ENCODE measurements at regions not wholly inside any gene's neighbourhood (a gene's known extent, or its start where the extent isn't known, plus 50 kb on each side); places are given as distances from the start of the nearest gene placed in this dataset.
A peak's percentile ranks its signal among the peaks of the same experiment; 100 is the strongest.

GRCh38 chr1:181150842-181151241, 62.3 kb downstream of the IER5 start:
- in situ Hi-C loops (cut with HindIII; ENCODE audit: low sequenced_read_pairs) = no loop called here
- no peak for DNase-seq (ENCODE audit: low read depth, low spot score)
- H3K4me3 ChIP-seq (ENCODE audit: low read depth, low read length) = no peak overlapping the region
- TF ChIP-seq CTCF (IDR thresholded peaks at IDR 0.05; ENCODE audit: low read depth, low read length) = no peak

GRCh38 chr1:181151378-181152326, 63.2 kb downstream of the IER5 start:
- in situ Hi-C loops (cut with HindIII; ENCODE audit: low sequenced_read_pairs) = no loop called here
- H3K4me3 ChIP-seq (ENCODE audit: low read depth, low read length) = no peak overlapping the region
- no peak for TF ChIP-seq CTCF (IDR thresholded peaks at IDR 0.05; ENCODE audit: low read depth, low read length)
- DNase-seq (ENCODE audit: low read depth, low spot score) = no peak

- H3K4me3 ChIP-seq (ENCODE audit: low read depth, low read length) = no peak overlapping the region
Observed at GRCh38 chr1:181152892-181153633, 64.6 kb downstream of the IER5 start.

GRCh38 chr1:181153634-181153961, 65.1 kb downstream of the IER5 start:
- TF ChIP-seq CTCF (IDR thresholded peaks at IDR 0.05; ENCODE audit: low read depth, low read length) = no peak
- in situ Hi-C loops (cut with HindIII; ENCODE audit: low sequenced_read_pairs) = no loop called here
- no peak overlapping the region for H3K4me3 ChIP-seq (ENCODE audit: low read depth, low read length)
- no peak for DNase-seq (ENCODE audit: low read depth, low spot score)

More at GRCh38 chr1:181152892-181153633, 64.6 kb downstream of the IER5 start:
- DNase-seq (ENCODE audit: low read depth, low spot score) = peak; percentile 75
- TF ChIP-seq CTCF (IDR thresholded peaks at IDR 0.05; ENCODE audit: low read depth, low read length) = peak; percentile 31
- in situ Hi-C loops (cut with HindIII; ENCODE audit: low sequenced_read_pairs) = no loop called here

GRCh38 chr1:181155339-181155738, 66.8 kb downstream of the IER5 start:
- no peak overlapping the region for H3K4me3 ChIP-seq (ENCODE audit: low read depth, low read length)
- DNase-seq (ENCODE audit: low read depth, low spot score) = no peak
- in situ Hi-C loops (cut with HindIII; ENCODE audit: low sequenced_read_pairs) = no loop called here
- TF ChIP-seq CTCF (IDR thresholded peaks at IDR 0.05; ENCODE audit: low read depth, low read length) = no peak

- TF ChIP-seq CTCF (IDR thresholded peaks at IDR 0.05; ENCODE audit: low read depth, low read length) = no peak
- in situ Hi-C loops (cut with HindIII; ENCODE audit: low sequenced_read_pairs) = no loop called here
- H3K4me3 ChIP-seq (ENCODE audit: low read depth, low read length) = no peak overlapping the region
- peak; percentile 55 for DNase-seq (ENCODE audit: low read depth, low spot score)
Observed at GRCh38 chr1:181159451-181160140, 71.1 kb downstream of the IER5 start.
